Medulla oblongata (tissue), 1 donor: ENCODE measurements at regions not wholly inside any gene's neighbourhood (a gene's known extent, or its start where the extent isn't known, plus 50 kb on each side); places are given as distances from the start of the nearest gene placed in this dataset.

Source experiments
- DNase-seq: peaks from one replicate; pipeline ENCODE4 v3.0.0-alpha.2; 2015; ENCODE audit errors: extremely low spot score

GRCh38 chr16:63244631-63245030 lies 1208.4 kb upstream of the CDH8 start:
- no peak for DNase-seq

GRCh38 chr16:63241497-63242028 lies 1205.3 kb upstream of the CDH8 start:
- DNase-seq = no peak

- no peak for DNase-seq
Measured at GRCh38 chr16:63239065-63239570, 1202.9 kb upstream of the CDH8 start.

- DNase-seq = no peak
Measured at GRCh38 chr16:63230421-63231040, 1194.3 kb upstream of the CDH8 start.

- no peak for DNase-seq
Measured at GRCh38 chr16:63228259-63228658, 1192.0 kb upstream of the CDH8 start.

GRCh38 chr16:63223851-63224250 lies 1187.6 kb upstream of the CDH8 start:
- no peak for DNase-seq

- peak; percentile 4 for DNase-seq
Measured at GRCh38 chr16:63216696-63217423, 1180.6 kb upstream of the CDH8 start.

GRCh38 chr16:63201851-63202250 lies 1165.6 kb upstream of the CDH8 start:
- no peak for DNase-seq

- no peak for DNase-seq
Measured at GRCh38 chr16:63200940-63201339, 1164.7 kb upstream of the CDH8 start.

- no peak for DNase-seq
Measured at GRCh38 chr16:63195336-63195735, 1159.1 kb upstream of the CDH8 start.

GRCh38 chr16:63192980-63193379 lies 1156.7 kb upstream of the CDH8 start:
- no peak for DNase-seq

- no peak for DNase-seq
Measured at GRCh38 chr16:63188086-63188771, 1152.0 kb upstream of the CDH8 start.

GRCh38 chr16:63187638-63188037 lies 1151.4 kb upstream of the CDH8 start:
- no peak for DNase-seq

GRCh38 chr16:63185235-63185780 lies 1149.1 kb upstream of the CDH8 start:
- no peak for DNase-seq

GRCh38 chr16:63183743-63184142 lies 1147.5 kb upstream of the CDH8 start:
- no peak for DNase-seq

GRCh38 chr16:63175313-63175712 lies 1139.1 kb upstream of the CDH8 start:
- DNase-seq = no peak

GRCh38 chr16:63174801-63175200 lies 1138.6 kb upstream of the CDH8 start:
- DNase-seq = no peak

GRCh38 chr16:63171545-63171944 lies 1135.3 kb upstream of the CDH8 start:
- DNase-seq = no peak

- DNase-seq = no peak
Measured at GRCh38 chr16:63169100-63169499, 1132.9 kb upstream of the CDH8 start.

- no peak for DNase-seq
Measured at GRCh38 chr16:63157818-63158217, 1121.6 kb upstream of the CDH8 start.

GRCh38 chr16:63146251-63146650 lies 1110.0 kb upstream of the CDH8 start:
- no peak for DNase-seq

- DNase-seq = no peak
Measured at GRCh38 chr16:63145411-63145810, 1109.2 kb upstream of the CDH8 start.
